ENCODE measurements at regions not wholly inside any gene's neighbourhood (a gene's known extent, or its start where the extent isn't known, plus 50 kb on each side); places are given as distances from the start of the nearest gene placed in this dataset.

GRCh38 chr2:5561006-5561405 lies 131.2 kb upstream of the SOX11 start:
- peak; percentile 93 for DNase-seq (ENCODE audit: low read depth, low spot score)

GRCh38 chr2:5562426-5562825 lies 129.8 kb upstream of the SOX11 start:
- no peak overlapping the region for H3K4me3 ChIP-seq (ENCODE audit: low read depth, low read length)
- in situ Hi-C loops (cut with HindIII; ENCODE audit: low sequenced_read_pairs): no loop called here
- peak; percentile 12 for DNase-seq (ENCODE audit: low read depth, low spot score)
- no peak for TF ChIP-seq CTCF (IDR thresholded peaks at IDR 0.05; ENCODE audit: low read depth, low read length)

More at GRCh38 chr2:5561006-5561405, 131.2 kb upstream of the SOX11 start:
- no peak overlapping the region for H3K4me3 ChIP-seq (ENCODE audit: low read depth, low read length)
- in situ Hi-C loops (cut with HindIII; ENCODE audit: low sequenced_read_pairs): no loop called here
- no peak for TF ChIP-seq CTCF (IDR thresholded peaks at IDR 0.05; ENCODE audit: low read depth, low read length)

GRCh38 chr2:5562865-5563264 lies 129.3 kb upstream of the SOX11 start:
- TF ChIP-seq CTCF (IDR thresholded peaks at IDR 0.05; ENCODE audit: low read depth, low read length): no peak
- in situ Hi-C loops (cut with HindIII; ENCODE audit: low sequenced_read_pairs): no loop called here
- DNase-seq (ENCODE audit: low read depth, low spot score): no peak
- no peak overlapping the region for H3K4me3 ChIP-seq (ENCODE audit: low read depth, low read length)

GRCh38 chr2:5563411-5563810 lies 128.8 kb upstream of the SOX11 start:
- DNase-seq (ENCODE audit: low read depth, low spot score): no peak
- no peak for TF ChIP-seq CTCF (IDR thresholded peaks at IDR 0.05; ENCODE audit: low read depth, low read length)
- H3K4me3 ChIP-seq (ENCODE audit: low read depth, low read length): no peak overlapping the region
- in situ Hi-C loops (cut with HindIII; ENCODE audit: low sequenced_read_pairs): no loop called here

GRCh38 chr2:5569256-5569655 lies 122.9 kb upstream of the SOX11 start:
- DNase-seq (ENCODE audit: low read depth, low spot score): no peak
- TF ChIP-seq CTCF (IDR thresholded peaks at IDR 0.05; ENCODE audit: low read depth, low read length): no peak
- H3K4me3 ChIP-seq (ENCODE audit: low read depth, low read length): no peak overlapping the region
- in situ Hi-C loops (cut with HindIII; ENCODE audit: low sequenced_read_pairs): no loop called here

GRCh38 chr2:5576015-5576414 lies 116.2 kb upstream of the SOX11 start:
- in situ Hi-C loops (cut with HindIII; ENCODE audit: low sequenced_read_pairs): no loop called here
- no peak for TF ChIP-seq CTCF (IDR thresholded peaks at IDR 0.05; ENCODE audit: low read depth, low read length)
- DNase-seq (ENCODE audit: low read depth, low spot score): no peak
- no peak overlapping the region for H3K4me3 ChIP-seq (ENCODE audit: low read depth, low read length)

GRCh38 chr2:5587766-5588165 lies 104.4 kb upstream of the SOX11 start:
- H3K4me3 ChIP-seq (ENCODE audit: low read depth, low read length): no peak overlapping the region
- in situ Hi-C loops (cut with HindIII; ENCODE audit: low sequenced_read_pairs): no loop called here
- no peak for DNase-seq (ENCODE audit: low read depth, low spot score)
- TF ChIP-seq CTCF (IDR thresholded peaks at IDR 0.05; ENCODE audit: low read depth, low read length): no peak
